ENCODE measurements at regions not wholly inside any gene's neighbourhood (a gene's known extent, or its start where the extent isn't known, plus 50 kb on each side); places are given as distances from the start of the nearest gene placed in this dataset.
"Not testable (repeated sequence)": the region's sequence is repeated elsewhere in the genome, so short reads cannot be mapped to it uniquely, and the experiment has no call there.

- H3K36me3 ChIP-seq (ENCODE audit: control insufficient read depth, low read depth, low read length); H3K9ac ChIP-seq (ENCODE audit: low read length); H3K27me3 ChIP-seq (ENCODE audit: control insufficient read depth, insufficient read depth, low read length); H3K27ac ChIP-seq (ENCODE audit: low read length); H3K4me3 ChIP-seq (ENCODE audit: low read length); H3K4me1 ChIP-seq (ENCODE audit: control insufficient read depth, low read depth, low read length); H3K9me3 ChIP-seq (ENCODE audit: control insufficient read depth, low read depth, low read length): not testable (repeated sequence)
These were observed 126.2 kb upstream of the TGFBR2 start for GRCh38 chr3:30480156-30480555.

GRCh38 chr3:30480587-30480986 lies 125.8 kb upstream of the TGFBR2 start:
- no peaks in the 10 kb centered on the region for H3K9me3 ChIP-seq (ENCODE audit: control insufficient read depth, low read depth, low read length)
- H3K27me3 ChIP-seq (ENCODE audit: control insufficient read depth, insufficient read depth, low read length), result no peaks in the 10 kb centered on the region
- H3K9ac ChIP-seq (ENCODE audit: low read length), result no peak overlapping the region
- H3K4me1 ChIP-seq (ENCODE audit: control insufficient read depth, low read depth, low read length), result no peaks in the 10 kb centered on the region
- H3K36me3 ChIP-seq (ENCODE audit: control insufficient read depth, low read depth, low read length), result no peaks in the 10 kb centered on the region
- H3K27ac ChIP-seq (ENCODE audit: low read length), result no peak overlapping the region
- H3K4me3 ChIP-seq (ENCODE audit: low read length), result no peak overlapping the region

- no peak overlapping the region for H3K9ac ChIP-seq (ENCODE audit: low read length)
- H3K4me1 ChIP-seq (ENCODE audit: control insufficient read depth, low read depth, low read length), result no peaks in the 10 kb centered on the region
- no peak overlapping the region for H3K4me3 ChIP-seq (ENCODE audit: low read length)
- no peaks in the 10 kb centered on the region for H3K9me3 ChIP-seq (ENCODE audit: control insufficient read depth, low read depth, low read length)
- H3K27ac ChIP-seq (ENCODE audit: low read length), result no peak overlapping the region
- no peaks in the 10 kb centered on the region for H3K27me3 ChIP-seq (ENCODE audit: control insufficient read depth, insufficient read depth, low read length)
- H3K36me3 ChIP-seq (ENCODE audit: control insufficient read depth, low read depth, low read length), result no peaks in the 10 kb centered on the region
These were observed 125.2 kb upstream of the TGFBR2 start for GRCh38 chr3:30481241-30481640.

GRCh38 chr3:30484229-30484628 lies 122.2 kb upstream of the TGFBR2 start:
- not testable (repeated sequence) for H3K27ac ChIP-seq (ENCODE audit: low read length); H3K9ac ChIP-seq (ENCODE audit: low read length); H3K4me1 ChIP-seq (ENCODE audit: control insufficient read depth, low read depth, low read length); H3K4me3 ChIP-seq (ENCODE audit: low read length); H3K27me3 ChIP-seq (ENCODE audit: control insufficient read depth, insufficient read depth, low read length); H3K36me3 ChIP-seq (ENCODE audit: control insufficient read depth, low read depth, low read length); H3K9me3 ChIP-seq (ENCODE audit: control insufficient read depth, low read depth, low read length)

GRCh38 chr3:30486368-30486767 lies 120.0 kb upstream of the TGFBR2 start:
- H3K9ac ChIP-seq (ENCODE audit: low read length), result no peak overlapping the region

GRCh38 chr3:30488070-30488756 lies 118.2 kb upstream of the TGFBR2 start:
- Histone ChIP-seq H3K27me3 (ENCODE audit: control insufficient read depth, insufficient read depth, low read length) (no peaks in the 10 kb centered on the region), H3K9ac (ENCODE audit: low read length) (no peak overlapping the region), H3K27ac (ENCODE audit: low read length) (no peak overlapping the region), H3K4me1 (ENCODE audit: control insufficient read depth, low read depth, low read length) (peaks cover 5% of the 10 kb centered on the region), H3K9me3 (ENCODE audit: control insufficient read depth, low read depth, low read length) (no peaks in the 10 kb centered on the region), H3K4me3 (ENCODE audit: low read length) (no peak overlapping the region), H3K36me3 (ENCODE audit: control insufficient read depth, low read depth, low read length) (no peaks in the 10 kb centered on the region)

More at GRCh38 chr3:30486368-30486767, 120.0 kb upstream of the TGFBR2 start:
- Histone ChIP-seq H3K4me1 (ENCODE audit: control insufficient read depth, low read depth, low read length) (no peaks in the 10 kb centered on the region), H3K27ac (ENCODE audit: low read length) (no peak overlapping the region), H3K9me3 (ENCODE audit: control insufficient read depth, low read depth, low read length) (no peaks in the 10 kb centered on the region), H3K4me3 (ENCODE audit: low read length) (no peak overlapping the region), H3K36me3 (ENCODE audit: control insufficient read depth, low read depth, low read length) (no peaks in the 10 kb centered on the region), H3K27me3 (ENCODE audit: control insufficient read depth, insufficient read depth, low read length) (no peaks in the 10 kb centered on the region)

- Histone ChIP-seq H3K27ac (ENCODE audit: low read length) (no peak overlapping the region), H3K9me3 (ENCODE audit: control insufficient read depth, low read depth, low read length) (no peaks in the 10 kb centered on the region), H3K4me3 (ENCODE audit: low read length) (no peak overlapping the region), H3K4me1 (ENCODE audit: control insufficient read depth, low read depth, low read length) (peaks cover 10% of the 10 kb centered on the region), H3K36me3 (ENCODE audit: control insufficient read depth, low read depth, low read length) (no peaks in the 10 kb centered on the region), H3K9ac (ENCODE audit: low read length) (no peak overlapping the region), H3K27me3 (ENCODE audit: control insufficient read depth, insufficient read depth, low read length) (no peaks in the 10 kb centered on the region)
These were observed 113.8 kb upstream of the TGFBR2 start for GRCh38 chr3:30492322-30493192.

- Histone ChIP-seq H3K36me3 (ENCODE audit: control insufficient read depth, low read depth, low read length) (no peaks in the 10 kb centered on the region), H3K4me1 (ENCODE audit: control insufficient read depth, low read depth, low read length) (peaks cover 10% of the 10 kb centered on the region), H3K9me3 (ENCODE audit: control insufficient read depth, low read depth, low read length) (no peaks in the 10 kb centered on the region), H3K27me3 (ENCODE audit: control insufficient read depth, insufficient read depth, low read length) (no peaks in the 10 kb centered on the region), H3K9ac (ENCODE audit: low read length) (no peak overlapping the region), H3K27ac (ENCODE audit: low read length) (no peak overlapping the region), H3K4me3 (ENCODE audit: low read length) (no peak overlapping the region)
These were observed 112.5 kb upstream of the TGFBR2 start for GRCh38 chr3:30493911-30494311.

- Histone ChIP-seq H3K9me3 (ENCODE audit: control insufficient read depth, low read depth, low read length) (no peaks in the 10 kb centered on the region), H3K9ac (ENCODE audit: low read length) (no peak overlapping the region), H3K27me3 (ENCODE audit: control insufficient read depth, insufficient read depth, low read length) (no peaks in the 10 kb centered on the region), H3K4me3 (ENCODE audit: low read length) (no peak overlapping the region), H3K36me3 (ENCODE audit: control insufficient read depth, low read depth, low read length) (no peaks in the 10 kb centered on the region), H3K27ac (ENCODE audit: low read length) (no peak overlapping the region), H3K4me1 (ENCODE audit: control insufficient read depth, low read depth, low read length) (peaks cover 10% of the 10 kb centered on the region)
These were observed 111.0 kb upstream of the TGFBR2 start for GRCh38 chr3:30495172-30496065.

GRCh38 chr3:30496066-30496966 lies 110.1 kb upstream of the TGFBR2 start:
- H3K4me3 ChIP-seq (ENCODE audit: low read length), result no peak overlapping the region

More at GRCh38 chr3:30496066-30496966, 110.1 kb upstream of the TGFBR2 start:
- H3K36me3 ChIP-seq (ENCODE audit: control insufficient read depth, low read depth, low read length), result no peaks in the 10 kb centered on the region
- H3K9ac ChIP-seq (ENCODE audit: low read length), result no peak overlapping the region
- H3K27me3 ChIP-seq (ENCODE audit: control insufficient read depth, insufficient read depth, low read length), result no peaks in the 10 kb centered on the region
- no peaks in the 10 kb centered on the region for H3K9me3 ChIP-seq (ENCODE audit: control insufficient read depth, low read depth, low read length)
- H3K4me1 ChIP-seq (ENCODE audit: control insufficient read depth, low read depth, low read length), result peaks cover 10% of the 10 kb centered on the region
- H3K27ac ChIP-seq (ENCODE audit: low read length), result no peak overlapping the region

Measured in iPS-18a (cell line).